ENCODE measurements at regions not wholly inside any gene's neighbourhood (a gene's known extent, or its start where the extent isn't known, plus 50 kb on each side); places are given as distances from the start of the nearest gene placed in this dataset.

- no peaks in the 10 kb centered on the region for H3K9me1 ChIP-seq (replicated peaks; ENCODE audit: control insufficient read depth, extremely low read depth, insufficient read depth, low read length)
- no peak for DNase-seq (ENCODE audit: low read depth, low spot score)
- no peak for FAIRE-seq
Measured at GRCh38 chrX:7247346-7247745, 99.4 kb upstream of the PUDP start.

More at GRCh38 chrX:7247346-7247745, 99.4 kb upstream of the PUDP start:
- Histone ChIP-seq H4K20me1 (replicated peaks; ENCODE audit: control insufficient read depth, extremely low read depth, insufficient read depth, low read length) (no peaks in the 10 kb centered on the region), H3K4me3 (replicated peaks in 1 of 3; ENCODE audit: insufficient read depth in 1 of 3, low read depth in 1 of 3, low read length in 3 of 3) (no peak overlapping the region), H3K36me3 (ENCODE audit: control insufficient read depth in 2 of 2, extremely low read depth in 1 of 2, insufficient read depth in 2 of 2, low read length in 2 of 2) (no peaks in the 10 kb centered on the region), H2AFZ (ENCODE audit: low read depth, low read length) (no peak overlapping the region), H3K4me2 (ENCODE audit: insufficient read depth, low read length) (no peak overlapping the region), H3K9me3 (replicated peaks; ENCODE audit: control insufficient read depth, insufficient read depth, low read length) (no peaks in the 10 kb centered on the region), H3K4me1 (ENCODE audit: control insufficient read depth, extremely low read depth, insufficient read depth, low read length) (no peaks in the 10 kb centered on the region), H3K27ac (ENCODE audit: insufficient read depth, low read depth, low read length) (no peak overlapping the region), H3K79me2 (ENCODE audit: control insufficient read depth, insufficient read depth, low read length) (no peaks in the 10 kb centered on the region), H3K9ac (replicated peaks; ENCODE audit: extremely low read depth, insufficient read depth, low read length) (no peak overlapping the region), H3K27me3 (ENCODE audit: control insufficient read depth in 2 of 2, insufficient read depth in 2 of 2, low read length in 2 of 2) (no peaks in the 10 kb centered on the region)
- TF ChIP-seq JUN (IDR thresholded peaks at IDR 0.05; ENCODE audit: borderline replicate concordance, insufficient read depth, insufficient read length, low read depth) (no peak), MAX (IDR thresholded peaks at IDR 0.05; ENCODE audit: insufficient read depth, insufficient read length) (no peak), FOS (IDR thresholded peaks at IDR 0.05; ENCODE audit: borderline replicate concordance, insufficient read depth, low read length) (no peak), MYC (IDR thresholded peaks at IDR 0.05; ENCODE audit: low read depth, low read length) (no peak), POLR2A (IDR thresholded peaks at IDR 0.05; ENCODE audit: low read depth, low read length) (no peak), POLR2AphosphoS5 (IDR thresholded peaks at IDR 0.05; ENCODE audit: insufficient read depth, low read depth, low read length) (no peak), CTCF (IDR thresholded peaks at IDR 0.05; ENCODE audit: extremely low read depth in 1 of 2, insufficient read depth in 1 of 2, low read depth in 1 of 2, low read length in 2 of 2) (no peak), EZH2 (IDR thresholded peaks at IDR 0.05; ENCODE audit: borderline replicate concordance, low read depth, low read length, severe bottlenecking) (no peak), GATA2 (IDR thresholded peaks at IDR 0.05; ENCODE audit: insufficient read depth, insufficient read length, low read depth, low read length) (no peak)
- BruUV-seq (replicated peaks) = no TSS peak
- POLR2A ChIA-PET = no interaction called here
- CTCF ChIA-PET = no interaction called here
- intact Hi-C loops (cut with micrococcal nuclease) = no loop called here
- dilution Hi-C loops (cut with MboI; ENCODE audit: extremely low pct_ligation_motif_present, low sequenced_read_pairs) = no loop called here
